GDM1 (cell line): ENCODE measurements at regions not wholly inside any gene's neighbourhood (a gene's known extent, or its start where the extent isn't known, plus 50 kb on each side); places are given as distances from the start of the nearest gene placed in this dataset.
"Not testable (repeated sequence)": the region's sequence is repeated elsewhere in the genome, so short reads cannot be mapped to it uniquely, and the experiment has no call there.

Source experiments
- DNase-seq: peaks from one replicate; lab custom pipeline; 2025; lab: John Stamatoyannopoulos, UW

DNA sequence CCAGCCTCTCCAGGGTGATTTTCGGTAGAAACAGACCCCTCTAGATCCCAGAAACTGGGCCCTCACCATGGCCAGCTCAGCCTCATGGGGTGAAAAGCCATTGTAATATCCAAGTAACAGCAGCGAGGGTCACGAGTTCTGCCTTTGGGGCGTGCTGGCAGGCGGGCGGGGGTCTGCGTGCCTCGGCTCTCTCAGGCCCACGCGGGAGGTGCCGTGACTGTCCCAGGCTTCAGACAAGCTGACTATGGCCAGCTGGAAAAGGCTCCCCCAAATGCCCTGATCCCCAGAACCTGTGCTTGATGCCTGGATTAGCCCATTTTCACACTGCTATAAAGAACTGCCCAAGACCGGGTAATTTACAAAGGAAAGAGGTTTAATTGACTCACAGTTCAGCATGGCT lies 160.2 kb downstream of the LAT start:
- DNase-seq, result not testable (repeated sequence)

DNA sequence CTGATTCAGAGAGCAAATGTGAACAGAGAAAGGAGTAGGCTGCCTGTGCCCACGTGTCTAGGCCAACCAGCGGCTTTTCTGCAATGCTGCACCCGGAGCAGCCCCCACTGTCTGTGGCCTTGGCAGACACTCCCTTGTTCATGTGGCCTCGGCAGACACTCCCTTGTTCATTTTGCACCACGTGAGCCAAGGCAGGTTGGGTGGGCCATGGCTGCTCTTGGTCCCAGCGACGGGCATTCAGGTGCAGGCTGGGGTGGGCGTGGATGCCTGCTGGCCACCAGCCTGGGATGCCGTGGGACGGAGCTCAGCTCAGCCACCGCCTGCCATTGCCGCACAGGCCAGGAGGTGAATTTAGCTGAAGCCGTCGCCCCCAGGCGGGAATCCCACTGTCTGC lies 159.8 kb downstream of the LAT start:
- not testable (repeated sequence) for DNase-seq

DNA sequence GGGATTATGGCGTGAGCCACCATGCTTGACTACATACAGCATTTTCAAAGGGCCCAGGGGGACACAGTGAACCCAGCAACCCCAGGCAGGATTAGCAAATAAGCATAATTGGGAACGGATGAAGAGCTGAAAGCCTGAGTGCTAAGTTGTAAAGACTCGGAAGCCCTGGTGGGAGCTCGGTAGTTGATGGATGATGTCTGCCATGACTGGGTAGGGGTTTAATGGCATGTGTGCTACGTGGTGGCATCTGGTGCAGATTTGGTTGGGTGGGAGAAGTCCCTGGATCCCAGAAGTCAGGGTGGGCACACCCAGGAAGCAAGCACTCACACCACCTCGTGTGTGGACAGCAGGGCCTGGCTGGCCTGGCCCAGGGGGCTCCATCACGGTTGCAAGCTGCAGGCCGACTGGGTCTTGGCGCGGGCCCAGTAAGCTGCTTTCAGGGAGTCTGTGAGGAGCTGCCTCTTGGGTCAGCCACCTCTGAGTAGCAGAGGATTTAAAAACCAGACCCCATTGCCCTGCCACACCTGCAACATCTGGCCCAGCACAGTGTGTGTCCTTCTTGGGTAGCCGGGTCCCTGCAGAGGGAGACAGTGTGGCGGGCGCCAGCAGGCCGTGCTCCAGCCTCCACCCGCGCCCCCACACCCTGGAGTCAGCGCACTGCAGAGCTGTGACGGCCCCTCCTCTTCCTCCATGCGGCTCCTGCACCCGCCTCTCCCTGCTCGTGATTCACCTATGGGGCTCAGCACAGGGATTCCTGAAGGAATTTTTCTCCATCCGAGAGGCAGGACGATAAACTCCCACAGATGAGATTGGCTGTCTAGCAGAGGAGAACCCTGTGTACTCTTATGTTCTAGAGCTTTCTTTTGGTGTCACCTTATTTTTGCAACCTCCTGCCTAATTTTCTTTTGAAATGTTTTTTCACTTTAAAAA lies 159.2 kb downstream of the LAT start:
- not testable (repeated sequence) for DNase-seq

DNA sequence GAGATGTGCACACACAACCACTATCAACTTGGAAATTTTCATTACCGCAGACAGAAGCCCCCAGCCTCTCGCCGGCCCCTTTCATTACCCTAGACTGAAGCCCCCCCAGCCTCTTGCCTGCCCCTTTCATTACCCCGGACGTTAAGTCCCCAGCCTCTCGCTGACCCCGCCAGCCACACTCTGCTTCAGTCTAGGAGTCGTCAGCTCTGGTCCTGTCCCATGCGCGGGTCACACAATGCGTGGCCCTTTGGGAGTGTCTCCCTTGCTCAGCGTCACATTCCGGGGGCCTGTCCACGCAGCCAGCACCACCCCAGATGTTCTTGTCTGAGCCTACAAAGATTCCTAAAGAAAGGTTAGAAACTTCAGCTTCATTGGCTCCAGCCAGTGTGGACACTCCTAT lies 157.7 kb downstream of the LAT start:
- DNase-seq, result not testable (repeated sequence)

DNA sequence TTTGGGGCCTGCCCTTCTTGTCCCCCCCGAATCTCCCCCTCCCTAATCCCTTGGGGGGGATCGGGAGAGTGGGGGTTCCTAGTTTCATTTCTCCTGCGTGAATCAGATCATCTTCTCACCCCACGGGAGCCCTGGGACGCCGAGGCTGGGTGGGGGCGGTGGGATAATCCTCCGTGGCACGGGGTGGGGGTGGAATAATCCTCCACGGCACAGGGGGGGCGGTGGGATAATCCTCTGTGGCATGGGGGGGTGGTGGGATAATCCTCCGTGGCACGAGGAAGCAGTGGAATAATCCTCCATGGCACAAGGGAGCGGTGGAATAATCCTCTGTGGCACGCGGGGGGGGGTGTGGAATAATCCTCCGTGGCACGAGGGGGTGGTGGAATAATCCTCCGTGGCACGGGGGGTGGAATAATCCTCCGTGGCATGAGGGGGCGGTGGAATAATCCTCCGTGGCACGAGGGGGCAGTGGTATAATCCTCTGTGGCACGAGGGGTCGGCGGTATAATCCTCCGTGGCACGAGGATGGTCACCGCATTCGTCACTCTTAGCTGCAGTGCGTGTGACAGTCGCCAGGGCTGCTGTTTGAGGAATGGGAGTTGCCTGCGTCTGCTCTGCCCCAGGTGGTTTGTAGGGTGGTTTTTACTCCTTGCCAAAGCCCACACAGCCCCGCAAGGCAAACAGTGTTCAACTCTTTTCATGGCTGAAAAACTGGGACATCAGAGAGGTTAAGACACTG lies 156.9 kb downstream of the LAT start:
- DNase-seq, result no peak

DNA sequence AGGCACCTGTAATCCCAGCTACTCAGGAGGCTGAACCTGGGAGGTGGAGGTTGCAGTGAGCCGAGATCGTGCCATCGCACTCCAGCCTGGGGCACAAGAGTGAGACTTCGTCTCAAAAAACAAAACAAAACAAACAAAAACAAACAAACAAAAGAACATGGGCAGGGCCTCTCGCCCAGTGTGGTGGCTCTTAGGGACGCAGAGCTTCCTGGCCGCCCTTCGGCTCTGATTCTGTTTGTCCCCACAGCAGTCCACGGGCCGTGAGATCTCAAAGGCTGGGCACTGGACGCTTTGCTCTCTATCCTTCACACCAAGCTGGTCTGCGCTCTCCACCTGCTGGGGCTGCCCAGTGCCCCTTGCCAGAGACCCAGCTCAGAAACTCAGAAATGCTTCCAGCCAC lies 156.3 kb downstream of the LAT start:
- DNase-seq, result not testable (repeated sequence)

DNA sequence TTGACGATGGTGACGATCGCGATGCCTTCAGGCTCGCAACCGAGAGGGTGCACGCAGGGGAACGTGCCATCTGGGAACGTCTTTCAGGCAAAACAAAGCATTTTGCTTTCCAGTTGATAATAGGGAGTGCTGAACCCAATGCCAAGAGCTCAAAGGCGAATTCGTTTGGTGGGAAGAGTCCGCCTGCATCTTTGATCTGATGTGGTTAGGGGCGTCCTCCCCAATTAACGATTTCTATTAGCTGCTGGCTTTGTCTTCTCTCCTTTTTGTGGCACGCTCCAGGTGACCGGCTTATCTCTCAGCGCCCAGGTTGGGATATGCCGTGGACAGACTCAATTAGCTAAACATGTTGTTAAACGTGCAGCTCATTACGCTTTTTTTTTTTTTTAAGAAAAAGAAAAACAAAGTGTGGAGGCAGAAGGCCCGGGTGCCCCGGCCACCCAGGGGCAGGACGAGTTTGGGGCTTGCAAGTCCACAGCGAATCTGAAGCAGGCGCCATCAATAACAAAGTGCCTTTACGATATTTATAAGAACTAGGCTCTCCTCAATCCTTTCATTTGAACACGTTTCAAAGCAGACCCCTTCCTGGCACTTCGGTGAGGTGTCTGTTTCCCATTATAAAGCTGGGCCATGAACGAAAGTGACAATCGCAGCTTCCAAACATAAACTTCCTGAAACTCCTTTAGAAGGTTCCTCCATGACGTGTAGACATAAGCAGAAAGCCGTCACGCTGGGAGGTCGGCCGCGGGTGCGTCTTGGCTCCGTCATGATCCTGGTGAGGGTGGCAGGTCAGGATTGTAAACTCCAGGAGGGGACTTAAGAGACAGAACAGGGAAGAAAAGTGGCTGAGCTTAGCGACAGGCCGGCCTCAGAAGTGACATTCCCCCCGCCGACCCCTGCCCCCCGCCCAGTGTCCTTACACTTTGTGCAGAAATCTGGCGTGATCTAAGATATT lies 155.3 kb downstream of the LAT start:
- DNase-seq, result not testable (repeated sequence)

DNA sequence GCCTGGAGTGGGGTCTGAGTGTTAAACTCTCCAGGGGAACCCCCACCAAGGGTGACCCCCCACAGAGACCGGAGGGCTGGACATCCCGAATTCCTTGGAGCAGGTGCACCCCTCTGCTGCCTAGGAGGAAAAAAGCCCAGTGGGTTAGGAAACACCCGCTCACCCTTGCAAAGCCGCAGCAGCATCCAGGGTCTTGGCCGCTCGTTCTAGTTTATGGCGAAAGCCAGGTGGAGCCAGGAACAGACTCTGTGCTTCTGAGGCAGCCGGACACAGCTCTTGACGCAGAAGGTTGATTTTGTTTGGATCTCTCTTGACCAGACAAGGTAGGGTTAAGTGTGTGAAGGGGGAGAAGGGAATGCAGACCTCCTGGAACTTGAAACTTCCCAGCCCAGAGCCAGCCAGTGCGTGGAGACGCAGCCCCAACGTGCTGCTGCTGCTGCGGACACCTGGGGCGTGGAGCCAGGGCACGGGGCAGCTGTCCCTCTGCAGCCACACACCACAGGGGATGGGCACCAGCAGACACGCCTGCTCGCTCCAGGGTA lies 154.5 kb downstream of the LAT start:
- no peak for DNase-seq

DNA sequence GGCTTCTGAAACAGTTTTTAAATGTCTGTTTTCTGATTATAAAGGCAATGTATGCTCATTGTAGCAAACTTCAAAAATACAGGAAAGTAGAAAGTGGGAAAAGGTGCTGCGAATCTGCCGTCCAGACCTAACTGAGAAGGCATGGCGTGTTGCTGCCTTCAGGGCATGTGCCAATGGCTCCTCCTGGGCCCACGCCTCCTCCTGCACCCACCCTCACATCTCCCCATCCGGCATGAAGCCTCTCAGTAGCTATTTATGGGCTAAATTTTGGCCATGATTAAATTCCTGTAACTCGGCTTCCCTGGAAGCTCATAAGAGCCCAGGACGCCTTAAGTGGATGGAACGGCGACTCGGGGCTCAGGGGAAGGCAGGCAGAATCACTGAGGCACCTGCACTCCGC lies 153.8 kb downstream of the LAT start:
- not testable (repeated sequence) for DNase-seq

DNA sequence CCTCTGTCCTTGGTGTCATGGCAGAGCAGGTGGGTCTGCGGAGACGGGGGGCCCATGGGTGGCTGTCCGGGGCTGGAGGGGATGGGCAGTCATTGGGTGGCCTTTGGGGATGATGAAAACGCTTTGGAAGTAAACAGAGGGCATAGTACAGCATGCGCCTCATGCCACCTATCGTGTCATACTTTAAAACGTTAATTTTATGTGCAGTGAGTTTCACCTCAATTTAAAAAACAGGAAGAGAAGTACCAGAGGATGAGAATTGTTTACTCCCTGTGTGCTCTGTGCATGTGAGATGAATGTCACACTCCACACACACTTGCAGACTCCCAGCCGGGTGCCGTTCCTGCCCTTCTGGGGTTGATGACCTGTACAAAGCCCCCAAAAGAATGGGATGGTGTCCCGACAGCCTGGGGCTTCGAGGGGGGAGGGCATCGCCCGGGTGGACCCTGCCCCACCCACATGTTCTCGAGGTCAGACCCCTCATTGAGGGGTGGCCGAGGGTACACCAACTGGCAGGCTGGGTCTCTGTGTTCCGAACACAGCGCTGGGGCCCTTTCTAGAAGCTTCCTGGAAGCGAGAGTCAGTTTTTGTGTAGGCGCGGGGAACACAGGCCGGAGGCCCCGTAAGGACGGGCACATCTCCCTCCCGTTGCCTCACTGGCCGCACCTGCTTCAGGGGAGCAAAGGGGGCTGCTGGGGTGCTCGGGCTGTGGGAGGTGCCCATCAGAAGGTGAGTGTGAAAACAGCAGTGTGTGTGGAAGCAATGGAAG lies 153.2 kb downstream of the LAT start:
- not testable (repeated sequence) for DNase-seq

DNA sequence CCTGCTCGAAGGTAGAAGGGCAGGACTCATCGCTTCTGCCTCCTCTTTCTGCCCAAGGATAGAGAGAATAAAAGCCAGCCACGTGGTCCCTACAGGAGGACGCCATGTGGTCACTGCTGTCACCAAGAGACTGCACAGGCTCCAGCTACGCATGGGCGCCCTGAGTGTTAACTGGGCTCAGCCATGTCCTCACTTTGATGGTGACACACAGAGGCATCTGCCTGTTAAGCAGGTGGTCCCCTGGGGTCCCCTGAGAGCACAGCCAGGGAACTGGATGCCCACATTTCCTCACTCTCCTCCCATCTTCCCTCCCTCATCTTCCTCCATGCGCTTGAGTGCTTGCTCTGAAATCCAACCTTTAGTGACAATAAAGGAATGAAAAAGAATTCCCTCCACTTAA lies 152.6 kb downstream of the LAT start:
- not testable (repeated sequence) for DNase-seq

DNA sequence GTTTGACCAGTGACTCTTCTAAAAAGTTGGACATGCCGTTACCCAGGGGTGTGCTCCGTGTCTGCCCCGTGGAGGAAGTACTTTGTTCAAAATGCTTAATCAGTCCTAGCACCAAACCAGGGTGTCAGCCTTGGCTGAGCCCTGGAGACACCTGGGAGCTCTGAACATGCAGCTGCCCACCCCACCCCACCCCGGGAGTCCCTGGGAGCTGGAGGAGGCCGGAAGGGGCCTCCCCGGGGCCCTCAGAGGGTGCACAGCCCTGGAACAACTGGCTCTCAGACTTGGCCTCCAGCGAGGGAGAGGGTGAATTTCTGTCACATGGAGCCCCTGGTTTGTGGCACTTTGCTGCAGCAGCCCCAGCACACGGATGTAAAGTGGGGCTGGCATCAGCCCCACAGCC lies 152.1 kb downstream of the LAT start:
- DNase-seq, result not testable (repeated sequence)

DNA sequence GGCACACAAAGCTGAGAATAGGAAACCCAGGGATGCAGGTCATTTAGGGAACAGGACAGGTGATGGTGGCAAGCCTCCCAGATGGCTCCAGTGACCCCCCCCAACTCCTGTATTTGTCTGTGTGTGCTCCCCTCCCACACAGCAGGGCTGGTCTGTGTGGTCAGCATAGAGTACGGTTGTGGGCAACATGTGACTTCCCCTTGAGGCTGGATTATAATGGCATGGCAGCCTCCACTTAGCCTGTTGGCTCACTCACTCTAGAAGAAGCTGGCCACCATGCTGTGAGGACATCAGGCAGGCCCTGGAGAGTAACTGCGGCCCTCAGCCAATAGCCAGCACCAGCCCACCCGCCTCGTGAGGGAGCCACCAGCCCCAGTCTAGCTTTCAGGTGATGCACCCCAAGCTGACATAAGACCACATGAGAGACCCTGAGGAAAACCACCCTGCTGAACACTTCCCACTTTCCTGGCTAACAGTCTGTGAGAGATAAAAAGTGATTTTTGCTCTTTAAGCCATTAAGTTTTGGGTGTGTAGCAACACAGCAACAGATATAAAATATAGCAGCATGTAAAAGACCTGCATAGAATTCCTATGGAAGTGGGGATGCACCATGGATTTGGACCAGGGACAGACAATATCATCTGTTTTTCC lies 151.3 kb downstream of the LAT start:
- DNase-seq, result not testable (repeated sequence)

DNA sequence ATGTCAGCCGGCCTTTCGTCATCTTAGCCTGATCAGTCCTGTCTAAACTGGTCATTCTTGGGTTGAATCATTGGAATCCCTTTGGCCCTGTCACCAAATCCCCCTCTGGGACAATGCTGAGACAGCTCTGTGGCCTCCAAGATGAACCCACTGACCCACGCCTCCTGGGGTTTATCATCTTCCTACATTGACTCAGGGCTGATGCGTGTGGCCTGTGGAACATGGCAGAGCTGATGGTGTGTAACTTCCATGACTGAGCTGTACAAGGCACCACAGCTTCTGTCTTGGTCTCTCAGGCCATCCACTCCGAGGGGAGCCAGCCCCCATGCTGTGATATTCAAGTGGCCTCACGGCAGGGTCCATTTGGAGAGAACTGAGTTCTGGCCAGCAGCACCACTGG lies 150.2 kb downstream of the LAT start:
- not testable (repeated sequence) for DNase-seq

DNA sequence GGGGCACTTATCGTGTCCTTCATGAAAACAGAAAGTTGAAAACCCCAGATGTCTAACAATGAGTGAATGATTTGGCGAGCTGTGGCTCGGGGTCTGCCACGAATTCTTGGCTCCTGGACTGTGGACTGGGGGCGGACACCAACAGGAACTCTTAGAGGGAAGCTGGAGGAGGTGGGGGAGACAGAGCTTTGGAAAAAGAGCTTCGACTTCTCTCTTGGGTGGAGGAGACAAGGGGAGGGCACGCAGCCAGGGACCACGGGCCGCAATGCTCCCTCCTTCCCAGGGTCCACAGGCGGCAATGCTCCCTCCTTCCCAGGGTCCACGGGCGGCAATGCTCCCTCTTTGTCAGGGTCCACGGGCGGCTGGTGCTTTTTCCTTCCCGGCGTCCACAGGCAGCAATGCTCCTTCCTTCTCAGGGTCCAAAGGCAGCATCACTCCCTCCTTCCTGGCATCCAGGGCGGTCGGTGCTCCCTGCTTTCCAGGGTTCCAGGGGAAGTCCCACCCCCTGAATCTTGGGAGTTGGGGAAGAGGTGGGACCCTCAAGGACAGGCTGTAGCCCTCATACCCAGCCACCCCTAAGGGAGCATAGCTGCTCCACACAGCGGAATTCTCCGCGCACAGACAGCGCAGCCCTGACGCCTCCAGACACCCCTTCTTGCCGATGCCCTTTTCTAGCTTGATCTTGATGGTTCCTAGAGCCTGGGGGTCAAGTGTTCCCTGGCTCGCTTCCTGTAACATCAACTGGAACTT lies 149.0 kb downstream of the LAT start:
- not testable (repeated sequence) for DNase-seq

DNA sequence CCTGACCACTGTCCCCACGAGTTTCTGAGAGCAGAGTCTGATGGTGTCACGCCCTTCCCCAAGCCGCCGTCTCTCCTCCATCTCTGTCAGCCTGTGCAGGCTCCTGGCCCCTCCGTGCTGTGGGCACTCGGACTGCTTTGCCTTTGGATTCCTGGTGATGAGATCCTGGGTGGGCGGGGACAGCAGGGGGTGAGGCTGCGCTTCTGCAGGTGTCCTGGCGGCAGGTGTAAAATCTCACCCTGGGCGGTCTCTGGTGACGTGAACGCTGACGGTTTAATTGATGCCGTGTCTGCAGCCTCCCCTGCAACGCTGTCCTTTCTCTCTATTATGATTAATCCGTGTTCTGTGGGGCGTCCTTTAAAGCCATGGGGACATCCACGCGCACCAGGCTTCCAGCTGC lies 148.0 kb downstream of the LAT start:
- not testable (repeated sequence) for DNase-seq

DNA sequence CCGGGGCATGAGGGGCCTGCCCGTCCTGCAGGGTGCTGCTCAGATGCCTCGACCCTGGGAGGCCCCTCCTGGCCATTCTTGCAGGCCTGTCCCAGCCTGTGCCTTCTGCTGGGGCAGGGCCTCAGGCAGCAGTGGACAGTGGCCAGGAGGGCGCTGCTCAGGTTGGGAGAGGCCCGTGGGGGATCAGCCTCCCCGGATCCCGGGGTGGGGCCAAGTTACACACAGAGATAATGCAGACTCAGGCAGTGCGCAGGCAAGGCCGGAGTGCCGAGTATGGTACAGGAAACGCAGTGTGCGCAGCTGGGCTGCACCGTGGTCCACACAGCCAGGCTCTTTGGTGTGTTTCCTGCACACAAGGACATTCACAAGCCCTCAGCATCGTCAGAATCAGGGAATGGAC lies 147.6 kb downstream of the LAT start:
- not testable (repeated sequence) for DNase-seq

DNA sequence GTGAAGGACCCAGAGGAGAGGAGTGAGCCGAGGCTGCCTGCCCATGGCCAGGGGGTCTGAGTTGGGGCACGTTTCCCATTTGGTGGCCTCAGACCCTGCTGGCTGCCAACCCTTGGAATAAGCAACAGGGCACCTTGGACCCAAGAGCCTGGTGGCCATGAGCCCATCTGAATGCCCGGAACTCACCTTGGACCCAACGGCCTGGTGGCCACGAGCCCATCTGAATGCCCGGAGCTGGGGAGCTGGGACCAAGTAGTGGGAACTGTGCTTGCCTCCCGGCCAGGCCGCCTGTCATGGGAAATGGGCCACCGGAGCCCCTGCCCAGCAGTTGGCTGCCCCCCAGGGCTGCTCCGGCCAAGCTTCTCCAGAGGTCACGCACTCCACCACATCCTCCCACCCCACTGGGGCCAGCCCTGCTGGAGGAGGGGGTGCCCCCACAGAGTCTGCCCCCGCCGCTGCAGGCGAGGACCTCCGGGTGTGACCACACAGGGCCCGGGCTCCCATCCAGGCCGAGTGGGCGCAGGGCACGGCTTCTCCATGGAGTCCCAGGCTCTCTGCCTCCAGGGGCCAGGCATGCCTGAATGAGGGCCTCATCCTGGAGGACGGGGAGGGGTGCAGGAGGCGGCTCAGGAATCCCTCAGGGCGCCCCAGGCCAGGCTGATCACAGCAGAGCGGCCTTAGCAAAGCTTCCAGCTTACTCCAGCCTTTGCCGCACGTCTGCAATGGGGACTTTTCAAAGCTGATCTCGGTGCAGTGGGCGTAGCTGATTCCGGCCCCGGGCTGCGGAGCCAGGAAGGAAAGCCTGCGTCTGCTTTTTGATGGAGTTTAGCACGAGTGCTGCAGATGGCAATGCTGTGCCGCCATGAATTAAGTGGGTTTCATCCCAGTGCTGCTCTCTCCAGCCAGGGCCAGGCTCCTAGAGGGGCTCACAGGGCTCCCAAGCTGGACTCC lies 146.3 kb downstream of the LAT start:
- not testable (repeated sequence) for DNase-seq
